Stimulated activated naive CD4-positive, alpha-beta T cell (primary cell): ENCODE measurements at regions not wholly inside any gene's neighbourhood (a gene's known extent, or its start where the extent isn't known, plus 50 kb on each side); places are given as distances from the start of the nearest gene placed in this dataset.

Source experiments
- DNase-seq, 6 experiments: peaks; one replicate each; lab custom pipeline; 2025; lab: John Stamatoyannopoulos, UW

- no peak for DNase-seq
These were observed 171.8 kb upstream of the PACRGL start for GRCh38 chr4:20528508-20528907.

- DNase-seq: no peak
These were observed 170.6 kb upstream of the PACRGL start for GRCh38 chr4:20529691-20530090.

- DNase-seq: no peak
These were observed 168.0 kb upstream of the PACRGL start for GRCh38 chr4:20532116-20532790.

- DNase-seq: no peak
These were observed 167.1 kb upstream of the PACRGL start for GRCh38 chr4:20532871-20533870.

- no peak for DNase-seq
These were observed 161.4 kb upstream of the PACRGL start for GRCh38 chr4:20538905-20539304.

- no peak for DNase-seq
These were observed 157.1 kb upstream of the PACRGL start for GRCh38 chr4:20543131-20543530.

- no peak for DNase-seq
These were observed 155.6 kb upstream of the PACRGL start for GRCh38 chr4:20544645-20545044.

- no peak for DNase-seq
These were observed 148.3 kb upstream of the PACRGL start for GRCh38 chr4:20552004-20552403.

GRCh38 chr4:20554134-20554533 is 146.1 kb upstream of the PACRGL start:
- no peak for DNase-seq

GRCh38 chr4:20565075-20565721 is 135.1 kb upstream of the PACRGL start:
- DNase-seq: no peak

GRCh38 chr4:20570981-20571715 is 129.1 kb upstream of the PACRGL start:
- DNase-seq: no peak

GRCh38 chr4:20572976-20573375 is 127.3 kb upstream of the PACRGL start:
- no peak for DNase-seq

GRCh38 chr4:20574986-20575385 is 125.3 kb upstream of the PACRGL start:
- DNase-seq: no peak

GRCh38 chr4:20575486-20575885 is 124.8 kb upstream of the PACRGL start:
- DNase-seq: no peak

- no peak for DNase-seq
These were observed 123.4 kb upstream of the PACRGL start for GRCh38 chr4:20576861-20577260.

- no peak for DNase-seq
These were observed 122.6 kb upstream of the PACRGL start for GRCh38 chr4:20577702-20578101.

- DNase-seq: no peak
These were observed 119.4 kb upstream of the PACRGL start for GRCh38 chr4:20580907-20581306.

- no peak for DNase-seq
These were observed 110.8 kb upstream of the PACRGL start for GRCh38 chr4:20589436-20589835.

- no peak for DNase-seq
These were observed 109.4 kb upstream of the PACRGL start for GRCh38 chr4:20590849-20591248.

GRCh38 chr4:20591571-20591970 is 108.7 kb upstream of the PACRGL start:
- DNase-seq: no peak

- no peak for DNase-seq
These were observed 108.2 kb upstream of the PACRGL start for GRCh38 chr4:20592013-20592412.

- DNase-seq: no peak
These were observed 107.6 kb upstream of the PACRGL start for GRCh38 chr4:20592663-20593062.
